Vagina (tissue), 2 donors: ENCODE measurements at regions not wholly inside any gene's neighbourhood (a gene's known extent, or its start where the extent isn't known, plus 50 kb on each side); places are given as distances from the start of the nearest gene placed in this dataset.

Experiments used
- CTCF ChIP-seq, 3 experiments: fragments of 450-650 bp in 2 of 3; fragments of 200-600 bp in 1 of 3; sonication (generic) in 1 of 3; IDR thresholded peaks; one replicate each; pipeline ENCODE4 v1.5.1; 2017 to 2019; ENCODE audit warnings: antibody characterized with exemption in 3 of 3, mild to moderate bottlenecking in 2 of 3, moderate library complexity in 2 of 3
- POLR2A ChIP-seq, 2 donors: fragments of 450-650 bp; IDR thresholded peaks; one replicate each; pipeline ENCODE4 v1.6.1; 2017; ENCODE audit warnings: antibody characterized with exemption in 2 of 2, mild to moderate bottlenecking in 2 of 2, moderate library complexity in 2 of 2
- POLR2AphosphoS5 ChIP-seq, 2 donors: sonication (generic); formaldehyde crosslinking; IDR thresholded peaks; one replicate each; pipeline ENCODE4 v1.9.0; 2017; ENCODE audit warnings: antibody characterized with exemption in 2 of 2, mild to moderate bottlenecking in 2 of 2, low read depth in 1 of 2; ENCODE audit not compliant: insufficient read depth in 1 of 2

GRCh38 chr10:17504547-17505245, 50.3 kb upstream of the ST8SIA6 start:
- TF ChIP-seq CTCF (IDR thresholded peaks at IDR 0.05) (no peak), POLR2AphosphoS5 (IDR thresholded peaks at IDR 0.05; ENCODE audit: insufficient read depth in 1 of 2, low read depth in 1 of 2) (no peak), POLR2A (IDR thresholded peaks at IDR 0.05) (no peak)
